ENCODE measurements at regions not wholly inside any gene's neighbourhood (a gene's known extent, or its start where the extent isn't known, plus 50 kb on each side); places are given as distances from the start of the nearest gene placed in this dataset.

DNA sequence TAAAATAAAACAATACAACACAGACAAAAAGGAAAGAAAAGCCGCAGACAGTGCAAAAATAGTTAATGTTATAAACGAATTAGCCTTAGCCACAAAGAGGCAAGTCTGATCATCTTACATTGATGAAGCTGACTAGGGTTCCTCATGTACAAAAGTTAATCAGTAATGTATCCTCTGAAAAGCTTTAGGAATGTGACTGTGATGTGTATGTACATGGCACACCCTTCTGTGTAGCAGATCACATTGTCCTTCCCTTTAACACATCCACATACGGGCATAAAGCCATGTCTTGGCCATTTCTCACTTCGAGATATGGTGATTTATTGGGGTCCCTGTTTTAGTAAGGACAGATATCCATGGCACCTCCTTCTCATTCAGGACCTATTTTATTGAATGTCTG, 1327.5 kb upstream of the CDH8 start:
- no peaks in the 10 kb centered on the region for H3K27me3 ChIP-seq (ENCODE audit: insufficient read depth, low read length)
- no peak for TF ChIP-seq CTCF (conservative IDR thresholded peaks at IDR 0.05)
- no peaks in the 10 kb centered on the region for H4K20me1 ChIP-seq (ENCODE audit: control insufficient read depth, insufficient read depth, insufficient read length)
- no peak overlapping the region for H2BK20ac ChIP-seq (ENCODE audit: low read depth, low read length, poor library complexity, severe bottlenecking)
- H4K91ac ChIP-seq (ENCODE audit: insufficient read length, low read depth, low read length): no peak overlapping the region
- no peaks in the 10 kb centered on the region for H3K23me2 ChIP-seq (ENCODE audit: insufficient read length, low read depth, low read length, poor library complexity, severe bottlenecking)
- H3K56ac ChIP-seq (ENCODE audit: insufficient read length, low read depth, low read length): no peak overlapping the region
- Mint-ChIP-seq H3K9me3 (no peaks in the 10 kb centered on the region), H3K4me3 (no peak overlapping the region), H3K27me3 (ENCODE audit: low read depth) (no peaks in the 10 kb centered on the region), H3K4me1 (peaks cover 0 to 7% of the 10 kb centered on the region in 2 experiments; a peak in 3 of 4 replicates), H3K36me3 (ENCODE audit: insufficient read depth in 1 of 3, low read depth in 3 of 3) (no peaks in the 10 kb centered on the region; a peak in 1 of 7 replicates), H3K27ac (no peak overlapping the region)
- H3K4me2 ChIP-seq (ENCODE audit: insufficient read depth, insufficient read length, low read length): no peak overlapping the region
- H3K4me1 ChIP-seq (ENCODE audit: insufficient read depth, low read length): no peaks in the 10 kb centered on the region
- no peak overlapping the region for H2AK5ac ChIP-seq (ENCODE audit: insufficient read length, low read length)
- H3K79me1 ChIP-seq (ENCODE audit: insufficient read depth, low read depth, low read length, poor library complexity, severe bottlenecking): no peaks in the 10 kb centered on the region
- H3T11ph ChIP-seq (ENCODE audit: low read length): no peak overlapping the region
- no peak overlapping the region for H3K14ac ChIP-seq (ENCODE audit: insufficient read depth, low read length)
- H2BK120ac ChIP-seq (ENCODE audit: low read depth, low read length, poor library complexity, severe bottlenecking): no peak overlapping the region
- no peak overlapping the region for H2BK12ac ChIP-seq (ENCODE audit: insufficient read length, low read depth, low read length)
- H2AFZ ChIP-seq (ENCODE audit: low read length): no peak overlapping the region
- no peak overlapping the region for H4K8ac ChIP-seq (replicated peaks; ENCODE audit: insufficient read length, low read depth, low read length)
- H3K23ac ChIP-seq (ENCODE audit: insufficient read length, low read depth, low read length): no peak overlapping the region
- H3K18ac ChIP-seq (ENCODE audit: insufficient read length, low read depth, low read length): no peak overlapping the region
- no peak for DNase-seq
- no peak overlapping the region for H4K5ac ChIP-seq (ENCODE audit: insufficient read length, low read depth, low read length)
- no peaks in the 10 kb centered on the region for H3K9me3 ChIP-seq (ENCODE audit: control insufficient read depth, low read depth, low read length)
- H2BK15ac ChIP-seq (ENCODE audit: low read depth, low read length): no peak overlapping the region
- no peak overlapping the region for H3K27ac ChIP-seq (ENCODE audit: insufficient read length, low read depth, low read length)
- H3K4ac ChIP-seq (ENCODE audit: low read depth, low read length): no peak overlapping the region
- no CpG with 5 or more reads among the region's 4 CpGs for WGBS (ENCODE audit: extremely low coverage, insufficient read length, low lambda C conversion rate)
- no peak overlapping the region for H2BK5ac ChIP-seq (ENCODE audit: insufficient read length, low read length)
- no peaks in the 10 kb centered on the region for H3K79me2 ChIP-seq (ENCODE audit: insufficient read depth, low read length)
- no peak overlapping the region for H3K9ac ChIP-seq (ENCODE audit: extremely low read depth, insufficient read length, low read length)

Data from H9 (cell line).